ENCODE measurements at regions not wholly inside any gene's neighbourhood (a gene's known extent, or its start where the extent isn't known, plus 50 kb on each side); places are given as distances from the start of the nearest gene placed in this dataset.

- peak; percentile 2 for DNase-seq (ENCODE audit: low read depth)
- no peak overlapping the region for H3K4me3 ChIP-seq (ENCODE audit: low read depth, low read length)
- TF ChIP-seq CTCF (conservative IDR thresholded peaks at IDR 0.05; ENCODE audit: low read depth, low read length): no peak
Measured at GRCh38 chr4:105050896-105051295, 95.8 kb upstream of the TET2 start.

DNA sequence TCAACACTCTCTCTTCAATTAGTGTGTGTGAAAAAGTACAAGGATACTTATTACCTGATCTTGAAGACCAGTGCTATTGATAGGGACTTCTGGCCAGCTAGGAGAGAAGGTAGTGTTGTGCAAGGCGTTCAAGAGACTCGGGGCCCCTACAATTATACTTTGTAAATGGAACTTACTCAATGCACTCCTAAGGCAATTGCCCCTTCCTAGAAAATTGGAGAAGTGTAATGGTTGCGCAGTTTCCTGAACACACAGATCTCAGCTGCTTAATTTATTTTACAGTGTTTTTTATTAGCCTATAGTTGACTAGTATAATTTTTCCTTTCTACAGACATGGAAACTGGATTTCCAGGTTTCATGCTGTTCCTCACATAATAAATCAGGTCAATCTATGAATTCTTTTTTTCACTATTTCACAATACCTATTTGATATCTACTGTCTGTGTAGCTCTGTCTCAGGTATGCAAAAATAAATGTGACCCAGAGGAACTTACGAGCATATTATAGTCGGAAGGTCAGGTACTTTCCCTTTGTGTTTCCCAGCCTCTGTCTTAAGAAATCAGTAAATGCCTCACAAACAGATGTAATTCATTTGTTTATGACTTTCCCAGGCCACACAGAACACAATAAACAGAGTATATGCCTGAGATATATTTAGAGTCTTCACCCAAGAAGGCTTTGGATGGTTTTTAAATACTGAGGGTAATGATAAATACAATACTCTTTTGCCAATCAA lies 89.1 kb upstream of the TET2 start:
- no peak for TF ChIP-seq CTCF (conservative IDR thresholded peaks at IDR 0.05; ENCODE audit: low read depth, low read length)

DNA sequence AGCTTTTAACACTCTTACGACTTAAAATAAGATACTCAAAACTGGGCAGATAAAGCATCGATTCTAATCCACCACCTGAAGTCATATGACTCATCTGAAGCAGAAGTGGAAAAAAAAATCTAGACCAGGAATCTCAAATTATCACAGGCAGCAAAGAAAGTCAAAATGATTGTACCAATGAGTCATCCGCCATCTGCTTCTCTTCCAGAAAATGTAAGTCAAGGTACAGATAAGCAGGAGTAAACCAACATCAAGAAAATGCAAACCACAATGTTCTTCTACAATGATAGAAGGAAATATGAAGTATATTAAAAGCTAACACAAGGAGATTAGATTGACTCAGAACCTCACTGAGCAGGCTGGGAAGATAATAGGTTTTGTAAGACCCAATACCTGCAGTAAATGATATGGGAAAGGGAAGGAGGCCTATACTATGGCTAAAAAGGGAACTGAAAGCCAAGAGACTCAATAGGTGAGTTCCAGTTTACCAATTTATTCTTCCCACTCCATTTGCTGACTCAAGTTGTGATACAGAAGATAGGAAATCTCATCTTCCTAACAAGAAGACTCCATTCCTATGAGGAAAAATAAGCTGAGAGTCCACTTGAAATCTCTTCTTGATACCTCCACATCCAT lies 88.4 kb upstream of the TET2 start:
- no peak for TF ChIP-seq CTCF (conservative IDR thresholded peaks at IDR 0.05; ENCODE audit: low read depth, low read length)
- peak; percentile 14 for DNase-seq (ENCODE audit: low read depth)
- no peak overlapping the region for H3K4me3 ChIP-seq (ENCODE audit: low read depth, low read length)

More for the DNA sequence above, 89.1 kb upstream of the TET2 start:
- no peak for DNase-seq (ENCODE audit: low read depth)
- H3K4me3 ChIP-seq (ENCODE audit: low read depth, low read length): no peak overlapping the region

GRCh38 chr4:105059337-105059736 lies 87.3 kb upstream of the TET2 start:
- H3K4me3 ChIP-seq (ENCODE audit: low read depth, low read length): no peak overlapping the region
- TF ChIP-seq CTCF (conservative IDR thresholded peaks at IDR 0.05; ENCODE audit: low read depth, low read length): no peak

GRCh38 chr4:105060628-105061027 lies 86.0 kb upstream of the TET2 start:
- no peak overlapping the region for H3K4me3 ChIP-seq (ENCODE audit: low read depth, low read length)
- no peak for TF ChIP-seq CTCF (conservative IDR thresholded peaks at IDR 0.05; ENCODE audit: low read depth, low read length)
- peak; percentile 0 for DNase-seq (ENCODE audit: low read depth)

More at GRCh38 chr4:105059337-105059736, 87.3 kb upstream of the TET2 start:
- no peak for DNase-seq (ENCODE audit: low read depth)

DNA sequence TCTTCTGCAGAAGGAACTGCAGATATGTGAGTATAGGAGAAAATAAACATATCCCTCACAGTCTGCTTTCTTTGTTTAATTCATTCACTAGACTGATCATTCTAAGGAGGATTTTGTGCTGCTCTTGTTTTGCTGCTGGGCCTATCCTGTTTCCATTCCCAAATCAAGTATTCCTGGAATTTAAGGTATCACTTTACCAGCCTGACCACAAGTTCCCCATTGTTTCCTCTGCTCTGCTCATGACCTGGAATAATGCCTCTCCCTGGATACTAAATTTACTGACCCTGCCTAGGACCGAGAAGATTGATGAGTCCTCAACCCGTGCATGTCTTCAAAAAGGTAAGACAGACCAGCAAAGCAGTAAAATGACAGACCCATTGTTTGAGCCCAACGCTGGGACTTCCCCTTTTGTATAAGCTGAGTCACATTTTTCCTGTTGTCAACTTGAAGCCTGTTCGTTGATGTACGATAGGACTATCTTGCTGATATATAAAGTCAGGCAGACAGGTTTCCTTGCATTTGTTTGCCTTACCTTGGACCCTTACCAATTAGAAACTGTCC lies 85.5 kb upstream of the TET2 start:
- TF ChIP-seq CTCF (conservative IDR thresholded peaks at IDR 0.05; ENCODE audit: low read depth, low read length): no peak
- DNase-seq (ENCODE audit: low read depth): peak; percentile 2
- no peak overlapping the region for H3K4me3 ChIP-seq (ENCODE audit: low read depth, low read length)
